ENCODE measurements at regions not wholly inside any gene's neighbourhood (a gene's known extent, or its start where the extent isn't known, plus 50 kb on each side); places are given as distances from the start of the nearest gene placed in this dataset.
A peak's percentile ranks its signal among the peaks of the same experiment; 100 is the strongest.
"Not testable (repeated sequence)": the region's sequence is repeated elsewhere in the genome, so short reads cannot be mapped to it uniquely, and the experiment has no call there.

DNA sequence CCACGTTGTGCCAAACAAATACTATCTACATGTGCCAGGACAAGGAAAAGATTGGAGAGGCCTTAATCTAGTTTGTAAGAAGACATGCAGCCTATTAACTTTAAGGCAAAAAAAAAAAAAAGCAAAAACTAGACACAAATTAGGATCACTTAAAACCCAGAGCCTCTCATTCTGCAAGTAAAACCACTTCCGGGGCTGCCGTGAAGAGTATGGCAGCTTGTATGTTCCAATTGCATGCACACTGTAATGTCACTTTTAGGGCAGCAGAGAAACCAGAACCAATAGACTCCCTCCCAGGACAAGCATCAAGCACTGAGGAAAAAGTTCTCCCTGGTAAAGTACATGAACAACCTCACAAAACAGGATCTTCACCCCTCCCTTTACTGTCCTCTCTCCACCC is 70.6 kb downstream of the RSL24D1 start:
- DNase-seq (ENCODE audit: low read depth): no peak

DNA sequence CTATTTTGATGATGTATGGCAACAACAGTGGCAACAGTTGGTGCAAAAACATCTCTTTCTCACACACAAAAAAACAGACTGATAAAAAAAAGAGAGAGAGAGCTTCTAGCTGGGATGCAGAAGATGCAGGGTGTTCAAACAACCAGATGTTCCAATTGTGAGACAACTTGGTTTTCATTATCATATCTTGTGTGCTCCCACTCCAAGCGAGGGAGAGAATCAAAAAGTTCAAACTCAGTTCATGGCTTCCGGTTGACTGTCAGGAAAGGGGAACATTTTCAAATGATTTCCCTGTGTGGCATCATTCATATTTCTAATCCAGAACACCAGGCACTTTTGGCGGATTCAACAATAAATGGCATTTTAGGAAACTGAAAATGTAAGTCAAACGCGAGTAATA is 72.1 kb downstream of the RSL24D1 start:
- no peak for DNase-seq (ENCODE audit: low read depth)

DNA sequence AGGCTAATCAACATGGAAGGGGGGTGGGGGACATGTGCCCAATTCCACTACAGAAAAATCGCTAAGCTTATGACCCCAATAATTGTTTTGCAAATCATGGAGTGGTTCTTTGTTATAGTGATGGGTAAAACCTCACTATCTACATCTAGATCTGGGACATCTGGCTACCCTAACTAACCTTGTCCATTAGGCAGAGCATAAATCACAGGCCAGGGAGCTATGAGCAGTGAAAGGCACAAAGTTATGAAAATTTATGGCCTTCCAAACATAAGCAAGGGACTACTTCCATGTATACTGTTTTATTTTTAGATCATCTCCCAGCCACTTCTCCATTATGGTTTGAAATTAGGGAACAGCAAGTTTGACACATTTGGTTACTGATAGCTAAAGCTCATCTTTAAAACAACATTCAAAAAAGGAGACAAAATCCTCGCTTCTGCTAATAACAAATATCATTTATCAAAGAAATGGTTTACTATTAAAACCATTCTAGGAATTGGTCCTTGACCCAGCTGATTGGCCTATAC is 78.3 kb downstream of the RSL24D1 start:
- no peak for DNase-seq (ENCODE audit: low read depth)

DNA sequence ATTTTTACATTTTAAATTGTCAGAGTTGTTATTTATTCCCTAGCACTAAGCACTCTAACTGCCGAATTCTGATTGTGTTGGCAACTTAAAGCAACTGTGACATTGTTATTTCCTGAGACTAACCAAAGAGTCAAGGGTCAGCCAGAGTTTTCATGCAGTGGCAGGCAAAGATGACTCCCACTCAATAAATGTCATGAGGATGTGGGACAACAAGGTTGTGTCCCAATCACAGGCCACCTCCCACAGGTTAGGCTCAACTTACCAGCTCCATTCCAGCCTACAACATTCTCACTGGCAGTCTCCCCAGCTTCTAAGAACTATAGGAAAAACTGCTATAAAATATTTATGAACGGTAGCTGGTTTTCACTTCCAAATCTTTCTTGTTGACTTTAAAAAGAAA is 80.1 kb downstream of the RSL24D1 start:
- DNase-seq (ENCODE audit: low read depth): no peak

DNA sequence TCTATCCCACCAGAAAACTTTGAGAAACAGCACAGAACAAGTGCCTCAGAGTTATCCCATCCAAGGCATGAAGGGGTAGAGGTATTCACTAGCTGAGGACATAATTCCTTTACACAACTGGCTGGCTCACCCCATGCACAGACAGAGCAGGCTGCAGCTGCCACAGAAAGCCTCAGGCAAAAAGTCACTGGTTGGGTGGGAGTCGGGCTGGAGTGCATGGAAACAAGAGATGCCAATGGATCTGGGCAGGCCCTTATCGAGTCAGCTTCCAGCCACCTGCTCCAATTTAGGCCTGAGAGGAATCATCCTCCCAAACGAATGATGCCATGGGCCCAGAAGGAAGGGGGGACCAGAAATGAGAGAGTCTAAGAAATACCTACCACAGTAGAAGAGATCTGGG is 83.0 kb downstream of the RSL24D1 start:
- DNase-seq (ENCODE audit: low read depth): no peak

DNA sequence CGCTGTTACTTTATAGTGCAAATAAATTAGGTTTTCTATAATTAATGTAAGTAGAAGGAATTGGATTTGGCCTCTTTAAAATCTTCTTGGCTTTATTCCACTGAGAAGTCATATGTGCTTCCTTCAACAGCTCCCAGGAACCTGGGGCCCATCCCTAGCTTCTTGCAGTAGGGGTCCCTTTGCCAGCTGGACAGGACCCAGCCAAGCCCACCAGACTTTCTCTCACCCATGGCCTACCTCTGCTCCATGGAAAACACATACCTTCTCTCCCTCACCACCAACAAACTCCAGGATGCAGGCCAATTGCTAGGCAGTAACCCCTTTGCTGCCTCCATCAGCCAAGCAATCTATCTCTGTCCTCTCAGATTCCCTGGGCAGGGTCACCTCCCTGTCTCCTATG is 84.0 kb downstream of the RSL24D1 start:
- no peak for DNase-seq (ENCODE audit: low read depth)

DNA sequence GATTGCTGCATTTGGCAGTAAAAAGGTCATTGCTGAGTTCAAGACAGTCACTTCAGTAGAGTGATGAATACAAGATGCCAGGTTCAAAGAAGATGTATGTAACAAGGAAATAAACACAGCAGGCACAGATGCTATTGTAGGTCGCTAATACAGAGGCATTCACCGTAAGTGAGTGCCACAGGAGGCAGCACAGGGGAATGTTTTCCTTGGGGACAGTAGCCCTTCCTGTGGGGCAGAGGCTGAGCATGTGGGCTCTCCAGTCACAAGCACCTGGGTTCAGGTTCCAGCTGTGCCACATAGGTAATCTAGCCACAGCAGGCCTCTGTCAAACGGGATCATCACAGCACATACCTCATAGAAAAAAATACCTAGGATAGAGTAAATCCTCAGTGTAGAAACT is 86.3 kb downstream of the RSL24D1 start:
- DNase-seq (ENCODE audit: low read depth): no peak

DNA sequence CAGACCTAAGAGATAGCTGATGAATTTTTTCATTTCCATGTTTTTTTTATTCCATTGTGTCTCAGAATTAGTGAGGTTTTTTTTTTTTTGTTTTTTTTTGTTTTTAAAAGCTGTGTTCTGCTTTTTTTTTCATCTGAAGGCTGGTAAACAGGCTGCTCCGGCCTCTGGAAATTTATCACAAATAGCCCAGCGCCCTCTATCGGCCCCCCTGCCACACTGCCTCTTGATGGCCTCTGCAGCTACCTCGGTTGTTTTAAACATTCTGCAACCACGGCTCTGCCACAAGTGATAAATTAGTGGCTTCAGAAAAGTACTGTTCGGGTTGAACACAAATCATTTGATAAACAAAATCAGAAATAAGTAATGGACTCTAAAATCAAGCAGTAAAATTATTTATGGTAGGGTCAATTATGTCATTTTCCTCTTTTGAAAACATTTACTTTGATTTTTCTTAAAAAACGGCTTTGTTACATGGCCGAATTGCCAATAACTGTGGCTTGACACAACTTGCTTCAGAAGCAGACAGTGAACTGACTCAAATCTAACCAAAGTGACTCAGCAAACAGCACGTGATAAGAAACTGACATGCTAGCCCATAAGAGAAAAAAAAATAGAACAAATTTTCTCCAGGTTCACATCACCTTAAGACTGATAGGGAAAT is 87.8 kb downstream of the RSL24D1 start:
- DNase-seq (ENCODE audit: low read depth): peak; percentile 59

DNA sequence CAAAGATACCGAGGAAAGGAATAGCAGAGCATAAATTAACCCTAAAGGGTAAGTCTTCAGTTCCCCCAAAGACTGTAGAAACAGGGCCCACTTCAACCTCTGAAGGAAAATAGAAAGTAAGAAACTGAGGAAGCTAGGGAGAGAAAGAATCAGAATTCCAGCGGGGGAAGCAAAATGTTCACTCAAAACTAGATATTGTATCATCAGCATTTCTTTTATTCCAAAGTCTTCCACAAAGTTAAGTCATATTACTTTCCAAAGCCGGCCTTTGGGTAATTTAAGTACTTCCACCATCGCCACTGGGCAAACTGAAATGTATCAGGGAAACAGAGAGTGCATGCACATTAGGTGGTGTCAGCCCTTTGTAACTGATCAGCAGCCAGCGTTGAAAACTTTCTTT is 88.3 kb downstream of the RSL24D1 start:
- no peak for DNase-seq (ENCODE audit: low read depth)

DNA sequence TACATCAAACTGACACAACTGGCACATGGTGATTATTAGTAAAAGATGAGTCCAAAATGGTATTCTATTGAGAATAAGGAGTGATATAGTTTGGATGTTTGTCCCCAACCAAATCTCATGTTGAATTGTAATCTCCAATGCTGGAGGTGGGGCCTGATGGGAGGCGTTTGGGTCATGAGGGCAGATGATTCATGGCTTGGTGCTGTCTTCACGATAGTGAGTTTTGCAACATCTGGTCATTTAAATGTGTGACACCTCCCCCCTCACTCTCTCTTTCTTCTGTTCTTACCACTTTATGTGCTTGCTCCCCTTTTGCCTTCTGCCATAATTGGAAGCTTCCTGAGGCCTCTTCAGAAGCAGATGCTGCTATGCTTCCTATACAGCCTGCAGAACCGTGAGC is 90.6 kb downstream of the RSL24D1 start:
- no peak for DNase-seq (ENCODE audit: low read depth)

DNA sequence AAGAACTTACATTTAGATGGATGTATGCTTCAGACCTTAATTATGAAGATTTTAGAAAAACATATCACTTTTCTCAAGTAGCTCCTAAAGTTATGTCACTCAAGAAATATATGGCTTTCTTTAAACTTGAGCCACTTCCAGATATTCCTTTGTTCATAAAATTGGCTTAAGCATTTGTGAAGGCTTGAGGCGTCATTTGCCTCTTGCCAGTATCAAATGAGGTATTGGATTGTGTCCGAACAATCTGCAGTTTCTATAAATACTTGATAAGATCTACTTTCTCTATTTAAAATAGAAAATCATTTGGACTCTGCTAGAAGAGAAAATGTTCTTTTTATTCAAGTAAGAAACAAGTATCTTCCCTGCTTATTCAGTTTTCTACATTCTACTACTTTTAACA is 102.6 kb downstream of the RSL24D1 start:
- no peak for DNase-seq (ENCODE audit: low read depth)

DNA sequence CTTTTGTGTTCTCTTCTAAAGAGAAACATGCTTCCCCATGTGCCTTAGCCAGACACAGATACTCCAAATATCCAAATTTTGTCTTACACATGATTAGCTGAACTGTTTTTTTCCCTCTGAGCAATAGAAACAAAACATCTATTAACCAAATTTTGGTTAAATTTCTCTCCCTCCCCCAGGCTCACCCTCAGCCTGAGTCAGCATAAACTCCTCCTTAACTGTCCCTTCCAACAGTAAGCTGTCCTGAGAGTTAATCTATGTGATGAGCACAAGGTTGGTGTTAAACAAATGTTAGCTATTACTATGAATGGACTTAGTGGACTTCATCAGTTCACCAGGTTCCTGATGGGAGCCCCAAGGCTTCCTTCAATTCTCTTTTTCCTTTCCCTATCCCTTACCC is 108.5 kb downstream of the RSL24D1 start:
- no peak for DNase-seq (ENCODE audit: low read depth)

DNA sequence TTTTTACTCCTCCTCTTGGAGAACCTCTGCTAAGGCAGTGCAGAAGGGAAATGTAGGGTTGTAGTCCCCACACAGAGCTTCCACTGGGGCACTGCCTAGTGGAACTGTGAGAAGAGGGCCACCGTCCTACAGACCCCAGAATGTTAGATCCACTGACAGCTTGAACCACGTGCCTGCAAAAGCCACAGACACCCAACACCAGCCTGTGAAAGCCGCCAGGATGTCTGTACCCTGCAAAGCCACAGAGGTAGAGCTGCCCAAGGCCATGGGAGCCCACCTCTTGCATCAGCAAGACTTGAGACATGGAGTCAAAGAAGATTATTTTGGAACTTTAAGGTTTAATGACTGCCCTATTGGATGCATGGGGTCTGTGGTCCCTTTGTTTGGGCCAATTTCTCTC is 112.1 kb downstream of the RSL24D1 start:
- DNase-seq (ENCODE audit: low read depth): no peak

DNA sequence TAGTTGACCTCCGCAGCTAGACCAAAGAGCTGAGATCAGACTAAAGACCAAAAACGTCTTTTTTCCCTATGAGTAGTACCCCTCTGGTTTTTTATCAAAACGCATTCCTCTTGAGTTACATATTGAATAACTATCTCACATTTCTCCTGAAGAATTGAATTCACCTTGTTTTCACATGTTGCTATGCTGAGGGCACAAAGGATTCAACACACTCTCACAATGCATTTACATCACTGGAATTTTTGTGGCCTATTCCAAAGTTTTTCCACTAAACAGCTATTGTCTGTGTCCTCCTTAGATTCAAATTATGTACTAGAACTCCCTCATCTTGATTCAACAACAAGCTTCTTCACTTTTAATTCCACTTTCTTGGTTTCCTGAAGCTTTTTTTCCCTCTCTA is 112.5 kb downstream of the RSL24D1 start:
- DNase-seq (ENCODE audit: low read depth): no peak

DNA sequence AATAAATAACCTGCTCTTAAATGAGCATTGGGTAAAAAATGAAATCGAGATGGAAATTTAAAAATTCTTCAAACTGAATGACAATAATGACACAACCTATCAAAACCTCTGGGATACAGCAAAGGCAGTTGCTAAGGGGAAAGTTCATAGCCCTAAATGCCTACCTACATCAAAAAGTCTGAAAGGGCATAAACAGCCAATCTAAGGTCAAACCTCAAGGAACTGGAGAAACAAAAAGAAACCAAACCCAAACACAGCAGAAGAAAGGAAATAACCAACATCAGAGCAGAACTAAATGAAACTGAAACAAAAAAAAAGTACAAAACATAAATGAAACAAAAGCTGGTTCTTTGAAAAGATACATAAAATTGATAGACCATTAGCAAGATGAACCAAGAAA is 119.7 kb downstream of the RSL24D1 start:
- not testable (repeated sequence) for DNase-seq (ENCODE audit: low read depth)

DNA sequence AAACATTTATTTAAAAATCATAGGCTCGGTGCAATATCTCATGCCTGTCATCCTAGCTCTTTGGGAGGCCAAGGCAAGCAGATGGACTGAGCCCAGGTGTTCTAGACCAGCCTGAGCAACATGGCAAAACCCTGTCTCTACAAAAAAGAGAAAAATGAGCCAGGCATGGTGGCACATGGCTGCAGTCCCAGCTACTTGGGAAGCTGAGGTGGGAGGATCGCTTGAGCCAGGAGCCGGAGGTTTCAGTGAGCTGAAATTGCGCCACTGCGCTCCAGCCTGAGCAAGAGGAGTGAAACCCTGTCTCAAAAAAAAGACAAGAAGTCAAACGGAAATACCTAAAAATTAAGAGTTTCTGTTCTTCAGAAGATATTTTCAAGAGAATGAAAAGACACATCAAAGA is 122.3 kb downstream of the RSL24D1 start:
- no peak for DNase-seq (ENCODE audit: low read depth)

DNA sequence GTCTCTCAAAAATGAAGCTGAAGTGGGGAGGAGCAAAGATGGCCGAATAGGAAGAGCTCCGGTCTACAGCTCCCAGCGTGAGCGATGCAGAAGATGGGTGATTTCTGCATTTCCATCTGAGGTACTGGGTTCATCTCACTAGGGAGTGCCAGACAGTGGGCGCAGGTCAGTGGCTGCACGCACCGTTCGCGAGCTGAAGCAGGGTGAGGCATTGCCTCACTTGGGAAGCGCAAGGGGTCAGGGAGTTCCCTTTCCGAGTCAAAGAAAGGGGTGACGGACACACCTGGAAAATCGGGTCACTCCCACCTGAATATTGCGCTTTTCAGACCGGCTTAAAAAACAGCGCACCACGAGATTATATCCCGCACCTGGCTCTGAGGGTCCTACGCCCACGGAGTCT is 132.8 kb downstream of the RSL24D1 start:
- not testable (repeated sequence) for DNase-seq (ENCODE audit: low read depth)

DNA sequence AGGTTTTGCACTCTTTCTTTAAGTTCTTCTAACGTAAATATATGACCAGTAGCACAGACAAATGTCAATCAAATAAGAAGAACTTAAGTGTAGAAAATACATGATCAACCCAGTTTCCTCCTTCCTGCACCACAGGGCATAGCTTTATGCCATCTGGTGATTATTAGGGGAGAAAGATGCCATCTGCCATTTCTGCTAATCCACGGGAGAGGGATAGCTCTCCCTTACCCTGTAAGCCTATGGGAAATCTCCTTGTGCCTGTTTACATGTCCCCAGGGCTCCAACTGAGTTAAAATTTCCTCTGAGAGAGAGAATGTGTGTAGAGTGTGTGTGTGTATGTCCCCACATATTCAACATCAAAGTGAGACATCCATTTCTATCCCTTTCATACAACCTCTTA is 135.9 kb downstream of the RSL24D1 start:
- DNase-seq (ENCODE audit: low read depth): no peak

DNA sequence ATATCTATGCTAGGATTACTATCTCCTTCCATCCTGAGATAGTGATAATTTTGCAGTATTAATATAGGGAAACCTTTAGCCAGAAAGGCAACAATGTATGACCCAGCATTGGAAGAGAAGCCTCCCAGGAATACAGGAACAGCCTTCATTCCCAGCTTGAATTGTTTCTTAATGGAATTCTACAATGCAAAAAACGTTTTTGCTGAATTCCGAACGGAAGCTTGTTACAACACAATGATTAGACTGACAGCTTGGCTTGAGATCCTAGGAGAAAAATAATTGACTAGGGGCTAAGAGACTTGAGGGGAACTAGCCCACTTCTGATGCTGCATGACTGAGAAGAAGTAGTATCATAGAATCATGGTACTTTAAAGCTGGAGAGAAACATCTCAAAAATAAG is 140.2 kb downstream of the RSL24D1 start:
- DNase-seq (ENCODE audit: low read depth): no peak

DNA sequence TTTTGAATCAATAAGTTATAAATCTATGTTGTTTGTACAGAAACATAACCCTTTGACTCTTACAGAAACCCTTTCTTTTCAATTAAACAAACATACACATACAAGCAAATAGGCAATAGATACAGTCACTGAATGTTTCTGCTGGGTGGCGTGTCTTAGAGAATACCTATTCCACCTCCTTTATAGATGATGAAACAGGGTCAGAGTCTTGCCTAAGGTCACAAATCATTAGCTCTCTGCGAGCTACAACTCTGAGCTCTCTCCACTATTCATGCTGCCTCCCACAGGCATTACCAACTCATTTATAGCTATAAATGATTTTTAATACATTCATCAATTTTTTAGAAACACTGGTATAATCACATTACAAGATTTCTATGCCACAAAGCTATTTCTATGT is 152.6 kb downstream of the RSL24D1 start:
- DNase-seq (ENCODE audit: low read depth): no peak

DNA sequence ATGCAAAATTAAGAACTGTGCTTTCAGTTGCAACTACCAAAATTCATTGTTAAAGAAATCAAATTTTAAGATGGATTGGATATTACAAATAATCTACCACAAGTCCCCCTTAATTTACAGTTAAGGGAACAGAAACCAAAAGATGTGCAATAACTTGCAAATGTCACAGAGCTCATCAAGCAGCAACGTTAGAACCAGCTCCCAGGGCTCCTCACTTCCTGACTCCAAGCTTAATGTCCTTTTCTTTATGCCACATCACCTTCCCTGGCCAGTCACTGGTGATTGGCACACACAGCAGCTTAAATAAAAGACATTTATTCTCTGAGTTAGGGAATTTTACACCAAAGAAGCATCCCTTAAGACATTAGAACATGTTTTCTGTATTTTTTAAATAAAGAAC is 159.7 kb downstream of the RSL24D1 start:
- no peak for DNase-seq (ENCODE audit: low read depth)

DNA sequence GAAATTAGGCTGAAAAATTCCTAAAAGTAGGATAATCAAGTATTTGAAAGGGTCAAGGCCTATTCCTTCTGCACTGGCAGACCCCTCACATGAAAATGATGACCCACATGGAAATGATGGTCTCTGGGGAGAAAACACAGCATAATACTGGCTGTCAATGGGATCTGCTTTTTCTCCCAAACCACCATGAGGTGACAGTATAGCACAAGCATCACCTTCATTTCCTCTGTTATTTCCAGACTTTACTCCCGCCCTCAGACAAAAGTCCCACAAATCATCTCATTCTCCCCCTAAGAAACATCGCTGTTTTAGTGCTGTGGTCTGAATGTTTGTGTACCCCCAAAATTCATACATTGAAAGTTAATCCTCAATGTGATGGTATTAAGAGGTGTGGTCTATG is 161.0 kb downstream of the RSL24D1 start:
- no peak for DNase-seq (ENCODE audit: low read depth)

DNA sequence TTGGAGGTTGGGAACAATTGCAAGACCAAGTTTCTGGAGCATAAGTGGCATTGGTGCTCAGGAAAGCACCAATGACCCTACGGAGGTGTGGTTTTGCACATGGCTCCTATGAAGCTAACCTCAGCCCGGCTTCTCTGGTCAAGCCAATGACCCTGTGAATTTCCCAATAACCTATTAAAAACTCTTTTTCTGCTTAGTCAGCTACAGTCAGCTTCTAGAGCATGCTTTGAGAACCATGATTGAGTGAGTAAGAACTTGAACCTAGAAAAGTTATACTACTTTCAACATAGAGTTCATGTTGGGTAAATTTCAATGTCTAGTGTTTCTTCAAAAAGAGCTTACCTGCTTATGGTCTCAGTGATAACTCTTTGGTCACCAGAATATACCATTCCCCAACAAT is 163.2 kb downstream of the RSL24D1 start:
- no peak for DNase-seq (ENCODE audit: low read depth)

DNA sequence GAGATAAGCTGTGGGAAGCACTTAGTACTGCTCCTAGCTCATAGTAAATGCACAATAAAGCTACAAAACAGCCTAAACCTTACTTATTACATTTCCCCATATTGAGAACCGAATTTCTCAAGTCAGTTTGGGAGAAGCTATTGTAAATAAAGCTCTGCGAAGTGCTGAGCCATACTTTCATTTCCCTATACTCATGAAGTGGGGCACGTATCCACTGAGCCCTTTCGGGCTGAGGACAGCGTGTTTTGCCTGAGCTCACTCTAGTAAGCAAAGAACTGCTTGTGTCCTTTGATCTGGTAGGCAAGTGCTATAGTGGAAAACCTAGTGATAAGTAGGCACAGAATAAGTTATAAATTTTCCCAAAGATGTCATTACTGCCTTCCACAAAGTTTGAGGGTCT is 165.0 kb downstream of the RSL24D1 start:
- no peak for DNase-seq (ENCODE audit: low read depth)
